GM12874 (cell line): ENCODE measurements at regions not wholly inside any gene's neighbourhood (a gene's known extent, or its start where the extent isn't known, plus 50 kb on each side); places are given as distances from the start of the nearest gene placed in this dataset.

Source experiments
- TF ChIP-seq, protein P1 (sequence below): IDR thresholded peaks from 2 replicates; pipeline ENCODE4 v1.5.1; 2011; ENCODE audit warnings: low read depth, mild to moderate bottlenecking, control low read depth, low read length, moderate library complexity; ENCODE audit not compliant: insufficient read depth

DNA sequence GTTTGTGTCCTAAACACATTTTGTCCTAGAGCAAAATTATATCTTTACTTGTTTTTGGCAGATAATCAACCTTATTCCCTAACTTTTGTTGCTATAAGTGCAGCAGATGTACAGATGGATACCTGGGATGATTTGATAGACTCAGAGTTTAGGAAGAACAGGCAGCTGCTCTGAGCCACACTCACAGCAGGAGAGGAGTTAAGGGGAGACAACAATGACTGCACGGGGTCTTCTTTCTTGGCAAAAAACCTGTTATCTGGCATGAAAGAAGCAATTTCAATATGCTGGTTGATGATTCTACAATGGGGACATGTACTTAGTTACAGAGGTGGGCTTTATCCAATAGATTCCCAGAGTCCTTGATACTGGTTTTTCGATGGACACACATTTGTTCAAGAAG is 258.9 kb upstream of the PCDH9 start:
- TF ChIP-seq, protein P1, sequence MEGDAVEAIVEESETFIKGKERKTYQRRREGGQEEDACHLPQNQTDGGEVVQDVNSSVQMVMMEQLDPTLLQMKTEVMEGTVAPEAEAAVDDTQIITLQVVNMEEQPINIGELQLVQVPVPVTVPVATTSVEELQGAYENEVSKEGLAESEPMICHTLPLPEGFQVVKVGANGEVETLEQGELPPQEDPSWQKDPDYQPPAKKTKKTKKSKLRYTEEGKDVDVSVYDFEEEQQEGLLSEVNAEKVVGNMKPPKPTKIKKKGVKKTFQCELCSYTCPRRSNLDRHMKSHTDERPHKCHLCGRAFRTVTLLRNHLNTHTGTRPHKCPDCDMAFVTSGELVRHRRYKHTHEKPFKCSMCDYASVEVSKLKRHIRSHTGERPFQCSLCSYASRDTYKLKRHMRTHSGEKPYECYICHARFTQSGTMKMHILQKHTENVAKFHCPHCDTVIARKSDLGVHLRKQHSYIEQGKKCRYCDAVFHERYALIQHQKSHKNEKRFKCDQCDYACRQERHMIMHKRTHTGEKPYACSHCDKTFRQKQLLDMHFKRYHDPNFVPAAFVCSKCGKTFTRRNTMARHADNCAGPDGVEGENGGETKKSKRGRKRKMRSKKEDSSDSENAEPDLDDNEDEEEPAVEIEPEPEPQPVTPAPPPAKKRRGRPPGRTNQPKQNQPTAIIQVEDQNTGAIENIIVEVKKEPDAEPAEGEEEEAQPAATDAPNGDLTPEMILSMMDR, result no peak

DNA sequence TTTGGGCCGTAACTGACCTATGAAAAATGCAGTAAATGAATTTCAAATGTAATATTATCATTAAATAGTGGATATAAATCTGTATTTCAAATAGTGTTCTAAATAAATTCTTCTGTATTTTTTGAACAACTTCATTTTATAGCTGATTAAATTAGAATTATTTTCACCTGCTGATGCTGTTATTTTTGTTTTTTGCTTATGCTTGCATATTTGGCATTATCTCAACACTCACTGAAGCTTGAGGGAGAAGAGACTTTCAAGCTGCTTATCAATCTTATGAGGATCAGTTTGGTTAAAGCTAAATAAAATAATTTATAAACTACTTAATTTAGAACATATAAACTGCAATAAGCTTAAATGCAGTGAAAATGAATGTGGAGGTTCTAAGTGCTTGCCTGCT is 251.3 kb upstream of the PCDH9 start:
- TF ChIP-seq, protein P1, result no peak

DNA sequence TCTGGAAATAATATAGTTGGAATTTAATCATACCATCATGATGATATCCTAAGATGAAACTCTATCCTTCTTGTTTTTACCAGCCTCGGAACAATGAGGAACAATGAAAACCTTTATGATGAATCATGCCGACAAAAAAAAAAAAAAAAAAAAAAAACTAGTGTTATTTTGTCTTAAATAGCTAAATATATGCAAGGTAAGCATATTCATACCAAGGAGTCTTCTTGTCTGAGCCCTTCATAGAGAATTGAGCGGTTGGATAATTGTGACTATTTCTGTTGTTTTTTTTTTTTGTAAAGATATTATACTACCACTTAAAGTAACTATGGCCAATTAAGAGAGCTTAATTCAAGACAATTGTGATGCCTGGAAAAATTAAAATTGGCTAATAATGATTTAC is 244.0 kb upstream of the PCDH9 start:
- TF ChIP-seq, protein P1, result no peak

DNA sequence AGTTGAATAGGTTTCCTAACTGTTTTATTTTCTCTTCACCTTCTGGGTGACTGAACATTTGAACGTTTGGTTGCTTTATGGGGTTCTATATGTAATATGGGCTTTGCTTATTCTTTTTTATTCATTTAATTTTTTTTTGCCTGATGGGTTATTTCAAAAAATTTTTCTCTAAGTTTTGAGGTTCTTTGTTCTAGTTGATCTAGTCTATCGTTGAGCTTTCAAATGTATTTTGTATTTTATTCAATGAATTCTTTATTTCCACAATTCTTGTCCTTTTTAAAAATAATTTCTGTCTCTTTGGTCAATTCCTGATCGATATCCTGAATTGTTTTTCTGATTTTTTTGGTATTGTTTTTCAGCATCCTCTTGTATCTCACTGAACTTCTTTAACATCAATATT is 239.5 kb upstream of the PCDH9 start:
- TF ChIP-seq, protein P1, result no peak

DNA sequence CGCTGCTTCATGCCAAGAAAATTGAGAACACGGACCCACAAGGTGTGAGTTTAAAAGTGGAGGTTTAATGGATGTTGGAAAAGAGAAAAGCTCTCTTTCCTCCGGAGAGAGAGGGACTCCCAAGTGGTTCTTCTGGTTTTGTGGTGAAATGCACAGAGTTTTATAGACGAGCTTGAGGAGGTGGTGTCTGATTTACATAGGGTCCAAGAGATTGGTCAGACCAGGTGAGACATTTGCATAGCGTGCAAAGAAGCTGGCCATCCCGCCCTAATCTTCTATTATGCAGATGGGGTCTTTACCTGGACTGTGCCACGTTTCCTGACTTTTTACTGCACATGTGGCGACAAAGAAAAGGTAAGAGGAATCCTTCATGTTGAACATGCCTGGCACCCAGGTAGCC is 236.4 kb upstream of the PCDH9 start:
- TF ChIP-seq, protein P1, result no peak

DNA sequence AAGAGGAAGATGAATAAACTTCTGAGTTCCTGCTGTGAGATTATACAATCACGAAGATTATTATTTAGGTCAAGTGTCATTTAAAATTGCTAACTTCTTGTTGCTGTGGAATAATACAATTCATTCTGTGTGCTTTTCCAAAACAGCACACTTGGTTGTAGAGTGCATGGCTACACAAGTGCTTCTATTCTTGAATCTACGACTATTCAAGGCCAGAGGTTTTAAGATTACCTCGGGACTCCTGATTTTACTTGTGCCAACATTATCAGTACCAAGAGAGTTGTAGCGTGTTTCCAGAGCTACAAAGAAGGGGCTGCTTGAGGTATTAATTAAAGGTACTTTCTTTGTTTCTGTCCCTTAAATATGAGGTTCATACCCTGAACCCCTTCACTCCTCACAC is 234.0 kb upstream of the PCDH9 start:
- TF ChIP-seq, protein P1, result no peak

DNA sequence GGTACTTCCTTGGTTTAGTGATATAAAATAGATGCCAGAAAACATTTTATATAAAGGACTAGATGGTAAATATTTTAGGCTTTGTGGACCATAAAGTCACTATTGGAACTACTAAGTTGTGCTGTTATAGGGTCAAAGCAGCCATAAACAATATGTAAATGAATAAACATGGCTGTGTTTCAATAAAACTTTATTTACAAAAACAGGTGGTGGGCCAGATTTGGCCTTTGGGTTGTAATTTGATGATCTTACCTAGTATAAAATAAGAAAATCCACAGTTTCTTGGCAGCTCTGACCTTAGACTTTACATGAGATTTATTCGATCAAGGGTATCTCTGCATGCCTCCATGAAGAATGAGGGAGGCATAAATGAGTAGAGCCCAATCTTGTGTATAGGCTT is 232.0 kb upstream of the PCDH9 start:
- TF ChIP-seq, protein P1, result no peak

DNA sequence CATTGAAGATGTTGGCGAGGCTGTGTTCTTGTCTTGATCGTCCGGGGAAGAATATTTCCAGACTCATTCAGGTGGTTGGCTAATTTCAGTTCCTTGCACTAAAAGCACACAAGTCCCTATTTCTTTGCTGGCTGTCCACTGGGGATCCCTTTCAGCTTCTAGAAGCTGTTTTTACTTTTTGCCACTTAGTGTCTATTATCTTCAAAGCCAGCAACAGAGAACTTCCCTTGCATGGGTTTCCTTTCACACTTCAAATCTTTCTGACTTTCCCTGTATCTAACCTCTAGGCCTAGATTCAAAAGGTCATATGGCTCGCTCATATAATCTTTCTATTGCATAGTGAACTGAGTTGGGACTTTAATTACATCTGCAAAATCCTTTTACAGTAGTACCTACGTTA is 215.3 kb upstream of the PCDH9 start:
- TF ChIP-seq, protein P1, result no peak
